ENCODE measurements at regions not wholly inside any gene's neighbourhood (a gene's known extent, or its start where the extent isn't known, plus 50 kb on each side); places are given as distances from the start of the nearest gene placed in this dataset.
"Not testable (repeated sequence)": the region's sequence is repeated elsewhere in the genome, so short reads cannot be mapped to it uniquely, and the experiment has no call there.

- Histone ChIP-seq H3K27me3 (replicated peaks in 1 of 2; ENCODE audit: control insufficient read depth in 2 of 2, extremely low read depth in 1 of 2, insufficient read depth in 2 of 2, low read length in 1 of 2) (no peaks in the 10 kb centered on the region), H3K36me3 (ENCODE audit: control insufficient read depth in 2 of 2, extremely low read depth in 1 of 2, insufficient read depth in 1 of 2, low read length in 1 of 2) (no peaks in the 10 kb centered on the region), H3K27ac (ENCODE audit: low read length) (no peak overlapping the region), H3K9me3 (no peaks in the 10 kb centered on the region), H3K4me1 (ENCODE audit: control insufficient read depth in 1 of 2, extremely low read depth in 1 of 2, insufficient read depth in 2 of 2, low read length in 2 of 2) (no peaks in the 10 kb centered on the region), H3K4me3 (ENCODE audit: control insufficient read depth in 1 of 2, extremely low read depth in 1 of 2, low read length in 1 of 2) (no peak overlapping the region)
- ChIA-PET CTCF (no interaction called here), POLR2A (no interaction called here)
- H3K36me3 Mint-ChIP-seq = no peaks in the 10 kb centered on the region
- ATAC-seq (replicated peaks in 1 of 4) = no peak
- no peak overlapping the region for H3K27ac Mint-ChIP-seq
- no peaks in the 10 kb centered on the region for H3K27me3 Mint-ChIP-seq
- H3K4me1 Mint-ChIP-seq = no peaks in the 10 kb centered on the region
- no peak overlapping the region for H3K4me3 Mint-ChIP-seq
- H3K9me3 Mint-ChIP-seq = peaks cover 0 to 9% (median 0%) of the 10 kb centered on the region in 3 donors
- DNase-seq = no peak
Measured at GRCh38 chr1:195735140-195735539, 873.1 kb downstream of the KCNT2 start.

- no peak for DNase-seq
Measured at GRCh38 chr1:195733826-195734225, 874.4 kb downstream of the KCNT2 start.

GRCh38 chr1:195733408-195733807 lies 874.8 kb downstream of the KCNT2 start:
- 80% methylated on average over 4 of the region's 4 CpGs for WGBS (ENCODE audit: insufficient coverage)
- POLR2A ChIA-PET = no interaction called here
- Histone ChIP-seq H3K27me3 (replicated peaks in 1 of 2; ENCODE audit: control insufficient read depth in 2 of 2, extremely low read depth in 1 of 2, insufficient read depth in 2 of 2, low read length in 1 of 2) (no peaks in the 10 kb centered on the region), H3K36me3 (ENCODE audit: control insufficient read depth in 2 of 2, extremely low read depth in 1 of 2, insufficient read depth in 1 of 2, low read length in 1 of 2) (no peaks in the 10 kb centered on the region), H3K4me3 (ENCODE audit: control insufficient read depth in 1 of 2, extremely low read depth in 1 of 2, low read length in 1 of 2) (no peak overlapping the region), H3K27ac (ENCODE audit: low read length) (no peak overlapping the region), H3K4me1 (ENCODE audit: control insufficient read depth in 1 of 2, extremely low read depth in 1 of 2, insufficient read depth in 2 of 2, low read length in 2 of 2) (no peaks in the 10 kb centered on the region), H3K9me3 (no peaks in the 10 kb centered on the region)
- Mint-ChIP-seq H3K9me3 (peaks cover 0 to 9% (median 0%) of the 10 kb centered on the region in 3 donors), H3K27me3 (no peaks in the 10 kb centered on the region), H3K4me1 (no peaks in the 10 kb centered on the region), H3K36me3 (no peaks in the 10 kb centered on the region), H3K27ac (no peak overlapping the region), H3K4me3 (no peak overlapping the region)
- no peak for DNase-seq
- CTCF ChIA-PET = no interaction called here
- no peak for ATAC-seq (replicated peaks in 1 of 4)

More at GRCh38 chr1:195733826-195734225, 874.4 kb downstream of the KCNT2 start:
- Histone ChIP-seq H3K27ac (ENCODE audit: low read length) (no peak overlapping the region), H3K4me3 (ENCODE audit: control insufficient read depth in 1 of 2, extremely low read depth in 1 of 2, low read length in 1 of 2) (no peak overlapping the region), H3K36me3 (ENCODE audit: control insufficient read depth in 2 of 2, extremely low read depth in 1 of 2, insufficient read depth in 1 of 2, low read length in 1 of 2) (no peaks in the 10 kb centered on the region), H3K27me3 (replicated peaks in 1 of 2; ENCODE audit: control insufficient read depth in 2 of 2, extremely low read depth in 1 of 2, insufficient read depth in 2 of 2, low read length in 1 of 2) (no peaks in the 10 kb centered on the region), H3K9me3 (no peaks in the 10 kb centered on the region), H3K4me1 (ENCODE audit: control insufficient read depth in 1 of 2, extremely low read depth in 1 of 2, insufficient read depth in 2 of 2, low read length in 2 of 2) (no peaks in the 10 kb centered on the region)
- no peaks in the 10 kb centered on the region for H3K36me3 Mint-ChIP-seq
- H3K4me1 Mint-ChIP-seq = no peaks in the 10 kb centered on the region
- peaks cover 0 to 9% (median 0%) of the 10 kb centered on the region in 3 donors for H3K9me3 Mint-ChIP-seq
- no peaks in the 10 kb centered on the region for H3K27me3 Mint-ChIP-seq
- H3K27ac Mint-ChIP-seq = no peak overlapping the region
- no peak overlapping the region for H3K4me3 Mint-ChIP-seq
- POLR2A ChIA-PET = no interaction called here
- WGBS (ENCODE audit: insufficient coverage) = 25% methylated on average over 1 of the region's 1 CpG
- no peak for ATAC-seq (replicated peaks in 1 of 4)
- CTCF ChIA-PET = no interaction called here

- H3K36me3 Mint-ChIP-seq = no peaks in the 10 kb centered on the region
- POLR2A ChIA-PET = no interaction called here
- no CpG with 5 or more reads among the region's 2 CpGs for WGBS (ENCODE audit: insufficient coverage)
Measured at GRCh38 chr1:195731385-195731784, 876.9 kb downstream of the KCNT2 start.

GRCh38 chr1:195723796-195724194 lies 884.4 kb downstream of the KCNT2 start:
- no peaks in the 10 kb centered on the region for H3K4me1 Mint-ChIP-seq
- Histone ChIP-seq H3K36me3 (ENCODE audit: control insufficient read depth in 2 of 2, extremely low read depth in 1 of 2, insufficient read depth in 1 of 2, low read length in 1 of 2) (no peaks in the 10 kb centered on the region), H3K4me3 (ENCODE audit: control insufficient read depth in 1 of 2, extremely low read depth in 1 of 2, low read length in 1 of 2) (no peak overlapping the region), H3K27me3 (replicated peaks in 1 of 2; ENCODE audit: control insufficient read depth in 2 of 2, extremely low read depth in 1 of 2, insufficient read depth in 2 of 2, low read length in 1 of 2) (no peaks in the 10 kb centered on the region), H3K4me1 (ENCODE audit: control insufficient read depth in 1 of 2, extremely low read depth in 1 of 2, insufficient read depth in 2 of 2, low read length in 2 of 2) (no peaks in the 10 kb centered on the region), H3K27ac (ENCODE audit: low read length) (no peak overlapping the region), H3K9me3 (no peaks in the 10 kb centered on the region)
- no peaks in the 10 kb centered on the region for H3K27me3 Mint-ChIP-seq
- H3K27ac Mint-ChIP-seq = no peak overlapping the region
- WGBS (ENCODE audit: insufficient coverage) = 70% methylated on average over 2 of the region's 4 CpGs
- ATAC-seq (replicated peaks in 1 of 4) (no peak), DNase-seq (no peak)
- no peaks in the 10 kb centered on the region for H3K36me3 Mint-ChIP-seq
- CTCF ChIA-PET = no interaction called here
- H3K4me3 Mint-ChIP-seq = no peak overlapping the region
- H3K9me3 Mint-ChIP-seq = peaks cover 0 to 10% (median 0%) of the 10 kb centered on the region in 3 donors
- POLR2A ChIA-PET = no interaction called here

More at GRCh38 chr1:195731385-195731784, 876.9 kb downstream of the KCNT2 start:
- H3K4me3 Mint-ChIP-seq = no peak overlapping the region
- no peaks in the 10 kb centered on the region for H3K36me3 ChIP-seq (ENCODE audit: control insufficient read depth in 2 of 2, extremely low read depth in 1 of 2, insufficient read depth in 1 of 2, low read length in 1 of 2)
- no peak for DNase-seq
- no peak overlapping the region for H3K27ac ChIP-seq (ENCODE audit: low read length)
- H3K4me1 Mint-ChIP-seq = no peaks in the 10 kb centered on the region
- no peaks in the 10 kb centered on the region for H3K27me3 Mint-ChIP-seq
- ATAC-seq (replicated peaks in 1 of 4) = no peak
- H3K27me3 ChIP-seq (replicated peaks in 1 of 2; ENCODE audit: control insufficient read depth in 2 of 2, extremely low read depth in 1 of 2, insufficient read depth in 2 of 2, low read length in 1 of 2) = no peaks in the 10 kb centered on the region
- H3K4me1 ChIP-seq (ENCODE audit: control insufficient read depth in 1 of 2, extremely low read depth in 1 of 2, insufficient read depth in 2 of 2, low read length in 2 of 2) = no peaks in the 10 kb centered on the region
- H3K27ac Mint-ChIP-seq = no peak overlapping the region
- no peak overlapping the region for H3K4me3 ChIP-seq (ENCODE audit: control insufficient read depth in 1 of 2, extremely low read depth in 1 of 2, low read length in 1 of 2)
- H3K9me3 ChIP-seq = no peaks in the 10 kb centered on the region
- CTCF ChIA-PET = no interaction called here
- peaks cover 0 to 14% (median 0%) of the 10 kb centered on the region in 3 donors for H3K9me3 Mint-ChIP-seq

- H3K36me3 ChIP-seq (ENCODE audit: control insufficient read depth in 2 of 2, extremely low read depth in 1 of 2, insufficient read depth in 1 of 2, low read length in 1 of 2); H3K4me1 ChIP-seq (ENCODE audit: control insufficient read depth in 1 of 2, extremely low read depth in 1 of 2, insufficient read depth in 2 of 2, low read length in 2 of 2); H3K4me1 Mint-ChIP-seq; H3K4me3 Mint-ChIP-seq; CTCF ChIA-PET; DNase-seq; H3K27ac Mint-ChIP-seq; H3K27ac ChIP-seq (ENCODE audit: low read length); ATAC-seq (replicated peaks in 1 of 4); H3K27me3 Mint-ChIP-seq; H3K27me3 ChIP-seq (replicated peaks in 1 of 2; ENCODE audit: control insufficient read depth in 2 of 2, extremely low read depth in 1 of 2, insufficient read depth in 2 of 2, low read length in 1 of 2); H3K4me3 ChIP-seq (ENCODE audit: control insufficient read depth in 1 of 2, extremely low read depth in 1 of 2, low read length in 1 of 2); POLR2A ChIA-PET; H3K9me3 Mint-ChIP-seq; H3K36me3 Mint-ChIP-seq; H3K9me3 ChIP-seq: not testable (repeated sequence)
- 91% methylated on average over 24 of the region's 42 CpGs for WGBS (ENCODE audit: insufficient coverage)
Measured at GRCh38 chr1:195722852-195723795, 885.1 kb downstream of the KCNT2 start.

Data from T-cell (primary cell).